ENCODE measurements at regions not wholly inside any gene's neighbourhood (a gene's known extent, or its start where the extent isn't known, plus 50 kb on each side); places are given as distances from the start of the nearest gene placed in this dataset.

DNA sequence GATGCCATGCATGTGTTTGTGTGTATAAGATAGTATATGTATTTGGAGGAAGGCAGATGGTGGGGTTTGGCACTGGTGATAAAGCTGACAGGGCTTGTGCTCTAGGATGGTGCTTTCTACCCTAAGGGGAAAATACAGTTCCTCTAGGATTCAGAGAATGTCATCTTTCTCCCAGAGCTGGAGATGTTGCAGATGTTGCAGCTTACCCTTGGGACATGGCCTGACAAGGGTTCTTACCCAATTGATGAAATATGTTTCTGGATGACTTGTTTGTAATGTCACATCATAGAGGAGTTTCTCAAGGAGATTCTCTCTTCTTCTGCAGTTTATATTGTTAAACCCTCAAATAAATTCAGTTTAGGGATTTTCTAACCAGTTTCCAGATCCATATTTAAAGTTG lies 52.5 kb upstream of the PITX2 start:
- Mint-ChIP-seq H3K27me3 (ENCODE audit: low read depth) (no peaks in the 10 kb centered on the region), H3K9me3 (no peaks in the 10 kb centered on the region), H3K27ac (no peak overlapping the region), H3K36me3 (ENCODE audit: low read depth) (no peaks in the 10 kb centered on the region), H3K4me3 (no peak overlapping the region), H3K4me1 (ENCODE audit: low read depth) (no peaks in the 10 kb centered on the region)
- no peak for DNase-seq (ENCODE audit: low spot score)

DNA sequence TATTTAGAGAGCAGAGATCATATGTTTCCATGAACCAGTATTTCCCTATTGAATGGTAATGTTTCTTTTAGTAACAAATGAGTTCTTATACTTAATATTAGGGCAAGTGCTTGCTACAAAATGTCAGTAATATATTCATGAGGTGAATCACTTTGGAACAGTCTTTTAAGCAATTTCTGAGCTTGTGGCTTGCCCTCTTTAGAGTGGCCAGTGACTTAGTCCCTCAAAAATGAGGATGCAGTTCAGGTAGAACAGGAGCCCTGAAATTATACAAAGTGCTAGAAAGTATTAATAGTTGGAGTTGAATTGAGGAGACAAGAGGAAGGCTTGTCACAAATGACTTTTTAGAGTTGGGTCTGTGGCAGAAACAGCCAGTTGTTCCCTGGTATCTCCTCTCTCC lies 53.4 kb upstream of the PITX2 start:
- Mint-ChIP-seq H3K9me3 (no peaks in the 10 kb centered on the region), H3K27me3 (ENCODE audit: low read depth) (no peaks in the 10 kb centered on the region), H3K4me3 (no peak overlapping the region), H3K4me1 (ENCODE audit: low read depth) (no peaks in the 10 kb centered on the region), H3K36me3 (ENCODE audit: low read depth) (no peaks in the 10 kb centered on the region), H3K27ac (no peak overlapping the region)
- no peak for DNase-seq (ENCODE audit: low spot score)

DNA sequence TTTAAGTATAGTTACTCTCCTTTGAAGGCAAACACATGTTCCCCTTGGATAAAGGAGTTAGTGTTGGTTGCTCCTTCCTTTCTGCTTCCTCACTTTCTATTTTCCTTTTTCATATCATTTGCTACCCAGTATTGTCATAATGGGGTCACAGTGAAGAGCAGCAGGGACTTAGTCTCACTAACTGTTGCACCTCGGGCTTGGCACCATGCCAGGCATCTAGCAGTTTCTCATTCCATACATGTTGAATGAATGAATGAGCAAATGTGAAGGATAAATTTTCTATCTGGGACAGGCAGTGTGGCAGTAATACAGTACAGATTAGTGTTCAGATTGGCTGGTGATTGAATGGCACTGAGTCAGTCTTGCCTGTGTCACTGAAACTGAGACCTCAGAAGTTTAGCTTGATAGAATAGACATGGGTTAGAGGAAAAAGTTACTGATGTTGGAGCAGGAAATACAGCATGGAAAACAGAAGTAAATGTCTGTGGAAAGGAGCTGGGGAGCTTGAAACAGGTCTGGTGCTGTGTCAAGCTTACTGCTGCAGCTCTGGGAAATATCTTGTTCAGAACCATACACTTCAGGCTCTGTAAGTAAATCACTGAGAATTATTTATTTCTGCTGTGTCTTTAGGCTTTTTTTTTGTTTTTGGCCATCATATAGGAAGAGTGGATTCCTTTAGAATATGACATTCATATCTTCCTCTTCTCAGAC lies 55.8 kb upstream of the PITX2 start:
- DNase-seq (ENCODE audit: low spot score) = no peak
- no peaks in the 10 kb centered on the region for H3K9me3 Mint-ChIP-seq
- H3K4me1 Mint-ChIP-seq (ENCODE audit: low read depth) = no peaks in the 10 kb centered on the region
- H3K27ac Mint-ChIP-seq = no peak overlapping the region
- no peak overlapping the region for H3K4me3 Mint-ChIP-seq
- no peaks in the 10 kb centered on the region for H3K27me3 Mint-ChIP-seq (ENCODE audit: low read depth)
- no peaks in the 10 kb centered on the region for H3K36me3 Mint-ChIP-seq (ENCODE audit: low read depth)

DNA sequence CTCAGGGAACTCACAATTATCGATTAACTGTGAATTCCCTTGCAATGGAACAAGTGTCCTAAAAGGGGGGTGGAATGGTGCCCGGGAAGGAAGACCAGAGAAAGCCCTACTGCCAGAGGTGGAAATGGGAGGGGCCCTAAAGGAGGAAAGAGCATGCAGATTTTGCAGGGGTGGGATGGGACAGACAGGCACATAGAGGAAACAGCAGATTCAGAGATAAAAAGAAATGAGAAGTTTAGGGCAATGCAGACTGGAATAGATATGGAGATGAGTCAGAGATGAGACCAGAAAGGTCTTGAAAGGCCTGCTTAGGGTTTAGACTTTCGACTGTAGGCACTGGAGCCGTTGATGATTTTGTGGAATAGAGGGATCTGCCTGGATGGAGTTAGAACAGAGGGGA lies 57.4 kb upstream of the PITX2 start:
- H3K4me3 Mint-ChIP-seq = no peak overlapping the region
- H3K36me3 Mint-ChIP-seq (ENCODE audit: low read depth) = no peaks in the 10 kb centered on the region
- no peaks in the 10 kb centered on the region for H3K4me1 Mint-ChIP-seq (ENCODE audit: low read depth)
- H3K27ac Mint-ChIP-seq = no peak overlapping the region
- no peaks in the 10 kb centered on the region for H3K9me3 Mint-ChIP-seq
- DNase-seq (ENCODE audit: low spot score) = no peak
- no peaks in the 10 kb centered on the region for H3K27me3 Mint-ChIP-seq (ENCODE audit: low read depth)

DNA sequence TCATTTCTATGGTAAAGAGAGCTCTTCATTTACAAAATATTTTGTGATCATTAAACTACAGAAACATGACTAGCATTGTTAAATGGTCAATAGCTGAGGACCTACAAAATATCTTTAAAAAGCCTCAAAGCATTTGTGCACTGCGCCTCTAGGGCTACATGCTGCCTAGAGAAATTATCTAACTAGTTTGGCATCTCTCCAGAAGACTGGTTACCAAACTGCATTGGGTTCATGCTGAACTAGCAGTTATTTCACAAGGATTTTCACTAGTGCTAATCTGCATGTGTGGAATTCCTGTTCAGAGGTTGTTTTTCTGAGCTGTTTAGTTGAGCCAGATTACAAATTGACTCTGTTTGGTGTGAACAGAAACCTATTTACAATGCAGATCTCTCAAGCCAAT lies 58.5 kb upstream of the PITX2 start:
- no peaks in the 10 kb centered on the region for H3K9me3 Mint-ChIP-seq
- no peak overlapping the region for H3K4me3 Mint-ChIP-seq
- no peaks in the 10 kb centered on the region for H3K4me1 Mint-ChIP-seq (ENCODE audit: low read depth)
- no peak overlapping the region for H3K27ac Mint-ChIP-seq
- no peak for DNase-seq (ENCODE audit: low spot score)
- H3K36me3 Mint-ChIP-seq (ENCODE audit: low read depth) = no peaks in the 10 kb centered on the region
- no peaks in the 10 kb centered on the region for H3K27me3 Mint-ChIP-seq (ENCODE audit: low read depth)

DNA sequence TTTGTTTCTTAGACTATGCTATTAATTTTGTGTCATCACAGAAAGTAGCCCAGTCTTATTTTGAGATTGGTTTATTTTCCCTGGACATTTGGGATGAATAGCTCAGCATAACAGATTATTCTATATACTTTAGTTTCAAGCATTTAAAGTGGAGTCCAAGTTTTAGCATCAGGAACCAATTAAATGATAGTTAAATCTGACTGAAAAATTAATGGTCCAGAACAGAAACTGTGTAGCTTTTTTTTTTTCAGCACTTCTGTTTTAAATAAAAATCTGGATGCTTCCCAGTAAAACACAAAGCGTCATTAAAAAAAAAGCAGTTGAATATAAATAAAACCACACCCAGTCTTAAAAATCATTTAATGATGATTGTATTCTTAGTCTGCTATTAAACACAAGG lies 59.4 kb upstream of the PITX2 start:
- DNase-seq (ENCODE audit: low spot score) = no peak
- Mint-ChIP-seq H3K27ac (no peak overlapping the region), H3K36me3 (ENCODE audit: low read depth) (no peaks in the 10 kb centered on the region)

DNA sequence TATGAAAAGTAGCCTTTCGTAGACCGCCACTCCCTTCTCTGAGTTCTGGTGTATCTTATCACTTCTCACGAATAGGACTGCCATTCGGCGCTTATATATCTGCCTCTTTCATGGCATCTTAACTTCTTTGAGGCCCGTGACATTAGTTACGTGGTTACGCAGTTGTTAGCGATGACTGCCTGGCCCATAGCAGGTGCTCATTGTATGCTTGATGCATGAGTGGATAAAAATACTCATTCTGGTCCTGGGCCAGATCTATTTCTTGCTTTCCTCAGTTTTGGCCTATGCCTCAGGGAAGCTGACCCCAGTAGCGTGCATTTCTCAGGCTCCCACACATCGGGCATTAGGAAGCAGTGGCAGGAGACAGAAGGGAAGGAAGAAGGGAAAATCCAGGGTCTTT lies 60.7 kb upstream of the PITX2 start:
- Mint-ChIP-seq H3K9me3 (no peaks in the 10 kb centered on the region), H3K27me3 (ENCODE audit: low read depth) (no peaks in the 10 kb centered on the region), H3K4me1 (ENCODE audit: low read depth) (no peaks in the 10 kb centered on the region), H3K27ac (no peak overlapping the region), H3K36me3 (ENCODE audit: low read depth) (no peaks in the 10 kb centered on the region), H3K4me3 (no peak overlapping the region)
- DNase-seq (ENCODE audit: low spot score) = no peak

More for the DNA sequence above, 59.4 kb upstream of the PITX2 start:
- H3K4me1 Mint-ChIP-seq (ENCODE audit: low read depth) = no peaks in the 10 kb centered on the region
- no peaks in the 10 kb centered on the region for H3K27me3 Mint-ChIP-seq (ENCODE audit: low read depth)
- no peak overlapping the region for H3K4me3 Mint-ChIP-seq
- no peaks in the 10 kb centered on the region for H3K9me3 Mint-ChIP-seq

DNA sequence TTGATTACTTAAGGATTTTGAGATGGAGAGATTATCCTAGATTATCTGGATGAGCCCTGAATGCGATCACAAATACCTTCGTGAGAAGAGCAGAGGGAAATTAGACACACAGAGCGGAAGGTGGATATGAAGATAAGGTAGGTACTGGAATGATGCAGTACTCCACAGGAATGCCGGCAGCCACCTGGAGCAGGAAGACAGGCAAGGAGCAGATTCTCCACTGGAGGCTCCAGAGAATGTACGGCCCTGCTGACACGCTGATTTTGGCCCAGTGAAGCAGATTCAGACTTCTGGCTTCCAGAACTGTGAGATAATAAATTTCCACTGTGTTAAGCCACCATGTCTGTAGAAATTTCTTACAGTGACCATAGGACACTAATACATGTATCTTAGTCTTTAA lies 79.4 kb upstream of the PITX2 start:
- Mint-ChIP-seq H3K4me1 (ENCODE audit: low read depth) (no peaks in the 10 kb centered on the region), H3K4me3 (no peak overlapping the region), H3K9me3 (no peaks in the 10 kb centered on the region), H3K27me3 (ENCODE audit: low read depth) (no peaks in the 10 kb centered on the region), H3K36me3 (ENCODE audit: low read depth) (no peaks in the 10 kb centered on the region), H3K27ac (no peak overlapping the region)
- no peak for DNase-seq (ENCODE audit: low spot score)

DNA sequence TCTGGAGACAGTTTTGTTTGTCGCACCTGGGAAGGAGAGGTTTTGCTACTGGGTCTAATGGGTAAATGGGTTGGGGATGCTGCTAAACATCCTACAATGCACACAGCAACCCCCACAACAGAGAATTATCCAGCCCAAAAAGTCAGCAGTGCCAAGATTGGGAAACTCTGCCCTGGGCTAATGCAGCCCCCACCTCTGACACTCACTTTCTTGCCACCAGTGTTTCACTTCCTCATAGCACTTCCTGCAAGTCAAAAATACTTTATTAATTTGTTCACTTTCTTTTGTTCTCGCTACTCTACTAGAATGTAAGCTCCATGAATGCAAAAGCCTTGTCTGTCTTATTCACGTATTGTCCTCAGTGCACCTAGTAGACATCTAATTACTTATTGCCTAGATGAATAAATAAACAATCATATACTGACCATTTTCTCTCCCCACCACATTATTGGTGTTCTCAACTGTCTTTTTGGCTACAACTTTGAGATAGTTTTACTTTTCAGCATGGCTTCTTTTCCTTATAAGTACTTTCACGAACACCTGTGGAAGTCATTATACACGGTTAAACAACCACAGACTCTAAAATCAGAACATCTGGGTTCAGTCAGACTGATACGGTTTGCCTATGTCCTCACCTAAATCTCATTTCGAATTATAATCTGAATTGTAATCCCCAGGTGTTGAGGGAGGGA lies 82.0 kb upstream of the PITX2 start:
- H3K27me3 Mint-ChIP-seq (ENCODE audit: low read depth) = no peaks in the 10 kb centered on the region
- DNase-seq (ENCODE audit: low spot score) = no peak
- H3K27ac Mint-ChIP-seq = no peak overlapping the region
- no peak overlapping the region for H3K4me3 Mint-ChIP-seq
- no peaks in the 10 kb centered on the region for H3K36me3 Mint-ChIP-seq (ENCODE audit: low read depth)
- H3K4me1 Mint-ChIP-seq (ENCODE audit: low read depth) = no peaks in the 10 kb centered on the region
- H3K9me3 Mint-ChIP-seq = no peaks in the 10 kb centered on the region

DNA sequence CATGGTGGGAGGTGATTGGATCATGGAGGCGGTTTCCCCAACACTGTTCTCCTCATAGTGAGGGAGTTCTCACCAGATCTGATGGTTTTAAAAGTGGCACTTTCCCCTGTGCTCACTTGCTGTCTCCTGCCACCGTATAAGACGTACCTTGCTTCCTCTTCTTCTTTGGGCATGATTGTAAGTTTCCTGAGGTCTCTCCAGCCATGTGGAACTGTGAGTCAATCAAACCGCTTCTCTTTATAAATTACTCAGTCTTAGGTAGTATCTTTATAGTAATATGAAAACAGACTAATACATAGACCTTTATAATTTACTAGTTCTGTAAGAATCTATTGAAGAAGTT lies 82.5 kb upstream of the PITX2 start:
- H3K4me3 Mint-ChIP-seq = no peak overlapping the region
- H3K27me3 Mint-ChIP-seq (ENCODE audit: low read depth) = no peaks in the 10 kb centered on the region
- H3K4me1 Mint-ChIP-seq (ENCODE audit: low read depth) = no peaks in the 10 kb centered on the region
- H3K36me3 Mint-ChIP-seq (ENCODE audit: low read depth) = no peaks in the 10 kb centered on the region
- H3K9me3 Mint-ChIP-seq = no peaks in the 10 kb centered on the region
- no peak overlapping the region for H3K27ac Mint-ChIP-seq
- no peak for DNase-seq (ENCODE audit: low spot score)

DNA sequence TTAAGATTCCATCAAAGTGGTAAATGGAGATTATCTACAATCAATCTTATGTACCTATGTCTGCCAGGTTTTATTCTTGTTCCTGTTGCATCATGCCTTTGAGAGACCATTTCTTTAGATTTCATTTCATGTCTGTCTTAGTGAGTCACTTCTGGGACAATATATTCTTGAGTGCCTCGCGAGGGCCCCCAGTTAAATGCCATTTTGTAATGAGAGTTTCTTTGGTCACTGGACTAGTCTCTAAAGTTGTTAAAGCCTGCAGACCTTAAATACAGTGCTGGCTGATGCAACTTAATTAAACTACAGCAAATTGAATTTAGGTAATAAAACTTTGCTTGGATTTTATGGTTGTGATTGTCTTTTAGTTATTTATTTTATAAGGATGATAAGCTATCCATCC lies 87.2 kb upstream of the PITX2 start:
- no peaks in the 10 kb centered on the region for H3K36me3 Mint-ChIP-seq (ENCODE audit: low read depth)
- no peaks in the 10 kb centered on the region for H3K27me3 Mint-ChIP-seq (ENCODE audit: low read depth)
- no peak overlapping the region for H3K4me3 Mint-ChIP-seq
- H3K9me3 Mint-ChIP-seq = no peaks in the 10 kb centered on the region
- H3K4me1 Mint-ChIP-seq (ENCODE audit: low read depth) = no peaks in the 10 kb centered on the region
- no peak overlapping the region for H3K27ac Mint-ChIP-seq
- no peak for DNase-seq (ENCODE audit: low spot score)

DNA sequence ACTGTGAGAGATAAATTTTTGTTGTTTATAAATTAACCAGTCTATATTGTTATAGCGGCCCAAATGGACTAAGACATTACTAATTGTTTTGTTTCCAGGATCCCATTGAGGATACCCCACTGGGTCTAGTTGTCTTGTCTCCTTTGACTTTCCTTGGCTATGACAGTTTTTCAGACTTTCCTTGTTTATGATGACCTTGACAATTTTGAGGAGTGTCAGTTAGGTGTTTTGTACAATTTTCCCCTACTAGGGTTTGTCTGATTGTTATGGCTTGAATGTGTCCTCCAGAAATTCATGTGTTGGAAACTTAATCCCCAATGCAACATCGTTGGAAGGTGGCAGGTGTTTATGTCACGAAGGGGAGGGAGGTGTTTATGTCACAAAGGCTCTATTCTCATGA lies 89.6 kb upstream of the PITX2 start:
- Mint-ChIP-seq H3K27ac (no peak overlapping the region), H3K36me3 (ENCODE audit: low read depth) (no peaks in the 10 kb centered on the region), H3K4me3 (no peak overlapping the region), H3K9me3 (no peaks in the 10 kb centered on the region), H3K27me3 (ENCODE audit: low read depth) (no peaks in the 10 kb centered on the region), H3K4me1 (ENCODE audit: low read depth) (no peaks in the 10 kb centered on the region)
- DNase-seq (ENCODE audit: low spot score) = no peak

DNA sequence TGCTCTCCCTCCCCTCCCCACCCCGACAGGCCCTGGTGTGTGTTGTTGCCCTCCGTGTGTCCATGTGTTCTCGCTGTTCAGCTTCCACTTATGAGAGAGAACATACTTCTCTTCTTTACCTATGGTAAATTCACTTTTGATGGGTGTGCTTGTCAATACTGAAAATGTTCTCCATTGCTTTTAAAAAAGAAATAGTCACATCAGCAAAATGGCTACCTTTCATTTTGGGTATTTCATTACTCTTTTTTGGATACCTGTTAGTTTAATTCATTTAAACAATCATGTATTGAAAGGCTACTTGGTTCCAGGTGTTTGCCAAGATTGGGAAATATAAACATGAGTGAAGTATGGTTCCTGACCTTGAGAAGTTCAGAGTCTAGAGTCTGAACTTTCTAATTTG lies 107.4 kb upstream of the PITX2 start:
- H3K4me1 Mint-ChIP-seq (ENCODE audit: low read depth) = no peaks in the 10 kb centered on the region
- no peaks in the 10 kb centered on the region for H3K27me3 Mint-ChIP-seq (ENCODE audit: low read depth)
- H3K4me3 Mint-ChIP-seq = no peak overlapping the region
- no peak for DNase-seq (ENCODE audit: low spot score)
- H3K36me3 Mint-ChIP-seq (ENCODE audit: low read depth) = no peaks in the 10 kb centered on the region
- no peak overlapping the region for H3K27ac Mint-ChIP-seq
- H3K9me3 Mint-ChIP-seq = no peaks in the 10 kb centered on the region

DNA sequence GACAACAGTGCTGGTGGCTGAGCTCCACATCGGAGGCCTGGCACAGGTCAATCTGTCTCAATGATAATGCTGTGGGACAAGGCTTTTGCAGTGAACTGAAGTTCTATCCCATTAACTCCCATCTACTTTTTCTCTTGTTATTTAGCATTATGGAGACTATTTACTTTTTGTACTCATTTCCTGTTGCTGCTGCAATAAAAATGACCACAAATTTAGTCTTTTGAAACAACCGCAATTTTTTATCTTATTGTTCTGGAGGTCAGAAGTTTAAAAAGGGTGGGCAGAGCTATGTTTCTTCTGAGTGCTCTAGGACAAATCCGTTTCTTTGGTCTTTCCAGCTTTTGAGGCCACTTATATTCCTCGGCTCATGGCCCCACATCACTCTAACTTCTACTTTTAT lies 111.0 kb upstream of the PITX2 start:
- Mint-ChIP-seq H3K9me3 (no peaks in the 10 kb centered on the region), H3K27ac (no peak overlapping the region), H3K4me3 (no peak overlapping the region), H3K4me1 (ENCODE audit: low read depth) (no peaks in the 10 kb centered on the region), H3K36me3 (ENCODE audit: low read depth) (no peaks in the 10 kb centered on the region), H3K27me3 (ENCODE audit: low read depth) (no peaks in the 10 kb centered on the region)
- no peak for DNase-seq (ENCODE audit: low spot score)

DNA sequence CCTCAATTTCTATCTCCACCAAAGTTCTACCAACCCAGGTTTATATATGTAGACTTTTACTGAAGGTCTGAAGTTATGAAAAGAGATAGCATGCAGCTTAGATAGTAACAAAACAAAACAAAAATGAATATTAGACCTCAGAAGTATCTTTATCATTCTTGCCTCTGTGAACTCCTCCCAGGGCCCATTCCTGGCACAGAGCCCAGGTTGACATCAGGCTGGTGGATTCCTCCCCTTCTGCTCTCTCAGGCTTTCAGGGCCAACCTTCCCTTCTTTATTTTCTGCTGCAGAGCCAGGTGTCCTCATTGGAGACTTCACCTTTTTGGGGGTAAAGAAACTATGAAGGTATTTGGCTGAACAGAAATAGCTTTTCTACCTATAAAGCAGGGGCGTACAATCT lies 112.8 kb upstream of the PITX2 start:
- no peak overlapping the region for H3K27ac Mint-ChIP-seq
- no peaks in the 10 kb centered on the region for H3K9me3 Mint-ChIP-seq
- DNase-seq (ENCODE audit: low spot score) = no peak
- H3K36me3 Mint-ChIP-seq (ENCODE audit: low read depth) = no peaks in the 10 kb centered on the region
- no peaks in the 10 kb centered on the region for H3K4me1 Mint-ChIP-seq (ENCODE audit: low read depth)
- H3K27me3 Mint-ChIP-seq (ENCODE audit: low read depth) = no peaks in the 10 kb centered on the region
- no peak overlapping the region for H3K4me3 Mint-ChIP-seq

Measured in T-helper 2 cell treated with Interferon-gamma antibody and Interleukin-4, amounts not matched to agents 5 μg/mL and 100 μg/mL, for 36 hours (primary cell).